ES-I3 (cell line): ENCODE measurements at regions not wholly inside any gene's neighbourhood (a gene's known extent, or its start where the extent isn't known, plus 50 kb on each side); places are given as distances from the start of the nearest gene placed in this dataset.

Experiments used
- H3K36me3 ChIP-seq: 2 replicates; pipeline ENCODE4 v1.6.1; 2013; ENCODE audit warnings: mild to moderate bottlenecking, low read length, control low read depth, moderate library complexity; ENCODE audit not compliant: insufficient read depth
- H3K4me1 ChIP-seq: 2 replicates; pipeline ENCODE4 v1.6.1; 2013; ENCODE audit warnings: mild to moderate bottlenecking, control low read depth, low read length; ENCODE audit not compliant: insufficient read depth
- H3K9ac ChIP-seq: 2 replicates; pipeline ENCODE4 v1.6.1; 2013; ENCODE audit warnings: low read depth, mild to moderate bottlenecking, low read length, moderate library complexity
- H3K9me3 ChIP-seq: 2 replicates; pipeline ENCODE4 v1.6.1; 2013; ENCODE audit warnings: mild to moderate bottlenecking, low read length, moderate library complexity; ENCODE audit not compliant: control insufficient read depth, insufficient read depth

GRCh38 chr5:21694567-21694966 is 1158.6 kb downstream of the CDH12 start:
- H3K9me3 ChIP-seq: no peaks in the 10 kb centered on the region
- no peak overlapping the region for H3K9ac ChIP-seq
- no peaks in the 10 kb centered on the region for H3K4me1 ChIP-seq
- no peaks in the 10 kb centered on the region for H3K36me3 ChIP-seq

GRCh38 chr5:21693591-21693990 is 1159.6 kb downstream of the CDH12 start:
- Histone ChIP-seq H3K9ac (no peak overlapping the region), H3K9me3 (no peaks in the 10 kb centered on the region), H3K4me1 (no peaks in the 10 kb centered on the region), H3K36me3 (no peaks in the 10 kb centered on the region)

GRCh38 chr5:21689587-21689986 is 1163.6 kb downstream of the CDH12 start:
- peaks cover 10% of the 10 kb centered on the region for H3K4me1 ChIP-seq
- H3K9me3 ChIP-seq: no peaks in the 10 kb centered on the region
- no peaks in the 10 kb centered on the region for H3K36me3 ChIP-seq
- H3K9ac ChIP-seq: no peak overlapping the region

GRCh38 chr5:21688655-21689054 is 1164.5 kb downstream of the CDH12 start:
- no peak overlapping the region for H3K9ac ChIP-seq
- H3K36me3 ChIP-seq: no peaks in the 10 kb centered on the region
- H3K9me3 ChIP-seq: no peaks in the 10 kb centered on the region
- peaks cover 10% of the 10 kb centered on the region for H3K4me1 ChIP-seq

GRCh38 chr5:21687621-21688020 is 1165.5 kb downstream of the CDH12 start:
- no peaks in the 10 kb centered on the region for H3K9me3 ChIP-seq
- peaks cover 10% of the 10 kb centered on the region for H3K4me1 ChIP-seq
- H3K36me3 ChIP-seq: no peaks in the 10 kb centered on the region
- no peak overlapping the region for H3K9ac ChIP-seq

GRCh38 chr5:21686706-21687105 is 1166.4 kb downstream of the CDH12 start:
- no peak overlapping the region for H3K9ac ChIP-seq
- peaks cover 10% of the 10 kb centered on the region for H3K4me1 ChIP-seq
- no peaks in the 10 kb centered on the region for H3K36me3 ChIP-seq
- H3K9me3 ChIP-seq: no peaks in the 10 kb centered on the region

- Histone ChIP-seq H3K36me3 (no peaks in the 10 kb centered on the region), H3K9me3 (no peaks in the 10 kb centered on the region), H3K4me1 (peaks cover 13% of the 10 kb centered on the region), H3K9ac (no peak overlapping the region)
Measured at GRCh38 chr5:21685522-21685921, 1167.6 kb downstream of the CDH12 start.

- Histone ChIP-seq H3K4me1 (peaks cover 13% of the 10 kb centered on the region), H3K9ac (no peak overlapping the region), H3K36me3 (no peaks in the 10 kb centered on the region), H3K9me3 (no peaks in the 10 kb centered on the region)
Measured at GRCh38 chr5:21684992-21685391, 1168.2 kb downstream of the CDH12 start.

- Histone ChIP-seq H3K9ac (no peak overlapping the region), H3K9me3 (no peaks in the 10 kb centered on the region), H3K36me3 (no peaks in the 10 kb centered on the region), H3K4me1 (peaks cover 13% of the 10 kb centered on the region)
Measured at GRCh38 chr5:21681911-21682310, 1171.2 kb downstream of the CDH12 start.

GRCh38 chr5:21680641-21681040 is 1172.5 kb downstream of the CDH12 start:
- Histone ChIP-seq H3K9ac (no peak overlapping the region), H3K9me3 (no peaks in the 10 kb centered on the region), H3K4me1 (peaks cover 7% of the 10 kb centered on the region), H3K36me3 (no peaks in the 10 kb centered on the region)

GRCh38 chr5:21680196-21680595 is 1172.9 kb downstream of the CDH12 start:
- H3K36me3 ChIP-seq: no peaks in the 10 kb centered on the region
- H3K4me1 ChIP-seq: 0 out of 2 replicates have a peak, but pooled peaks cover 3% of the 10 kb centered on the region
- H3K9me3 ChIP-seq: no peaks in the 10 kb centered on the region
- no peak overlapping the region for H3K9ac ChIP-seq

- H3K4me1 ChIP-seq: 0 out of 2 replicates have a peak, but pooled peaks cover 3% of the 10 kb centered on the region
- H3K9ac ChIP-seq: no peak overlapping the region
- no peaks in the 10 kb centered on the region for H3K9me3 ChIP-seq
- H3K36me3 ChIP-seq: no peaks in the 10 kb centered on the region
Measured at GRCh38 chr5:21678526-21678925, 1174.6 kb downstream of the CDH12 start.

GRCh38 chr5:21672911-21673310 is 1180.2 kb downstream of the CDH12 start:
- Histone ChIP-seq H3K36me3 (no peaks in the 10 kb centered on the region), H3K9me3 (no peaks in the 10 kb centered on the region), H3K4me1 (no peaks in the 10 kb centered on the region), H3K9ac (no peak overlapping the region)

- Histone ChIP-seq H3K9ac (no peak overlapping the region), H3K4me1 (no peaks in the 10 kb centered on the region), H3K9me3 (no peaks in the 10 kb centered on the region), H3K36me3 (no peaks in the 10 kb centered on the region)
Measured at GRCh38 chr5:21672360-21672759, 1180.8 kb downstream of the CDH12 start.

- Histone ChIP-seq H3K9ac (no peak overlapping the region), H3K36me3 (no peaks in the 10 kb centered on the region; the same call in 1 of the 2 replicates), H3K9me3 (no peaks in the 10 kb centered on the region), H3K4me1 (no peaks in the 10 kb centered on the region)
Measured at GRCh38 chr5:21665524-21665923, 1187.6 kb downstream of the CDH12 start.

- H3K9me3 ChIP-seq: no peaks in the 10 kb centered on the region
- H3K36me3 ChIP-seq: no peaks in the 10 kb centered on the region; the same call in 1 of the 2 replicates
- H3K4me1 ChIP-seq: no peaks in the 10 kb centered on the region
- no peak overlapping the region for H3K9ac ChIP-seq
Measured at GRCh38 chr5:21663082-21663481, 1190.1 kb downstream of the CDH12 start.
